NOMO-1 treated with dmso at 0.1 percent for 144 hours (cell line): ENCODE measurements at regions not wholly inside any gene's neighbourhood (a gene's known extent, or its start where the extent isn't known, plus 50 kb on each side); places are given as distances from the start of the nearest gene placed in this dataset.

Experiments
- DNase-seq: peaks from one replicate; lab custom pipeline; 2025; ENCODE audit not compliant: unreplicated experiment; lab: John Stamatoyannopoulos, UW

DNA sequence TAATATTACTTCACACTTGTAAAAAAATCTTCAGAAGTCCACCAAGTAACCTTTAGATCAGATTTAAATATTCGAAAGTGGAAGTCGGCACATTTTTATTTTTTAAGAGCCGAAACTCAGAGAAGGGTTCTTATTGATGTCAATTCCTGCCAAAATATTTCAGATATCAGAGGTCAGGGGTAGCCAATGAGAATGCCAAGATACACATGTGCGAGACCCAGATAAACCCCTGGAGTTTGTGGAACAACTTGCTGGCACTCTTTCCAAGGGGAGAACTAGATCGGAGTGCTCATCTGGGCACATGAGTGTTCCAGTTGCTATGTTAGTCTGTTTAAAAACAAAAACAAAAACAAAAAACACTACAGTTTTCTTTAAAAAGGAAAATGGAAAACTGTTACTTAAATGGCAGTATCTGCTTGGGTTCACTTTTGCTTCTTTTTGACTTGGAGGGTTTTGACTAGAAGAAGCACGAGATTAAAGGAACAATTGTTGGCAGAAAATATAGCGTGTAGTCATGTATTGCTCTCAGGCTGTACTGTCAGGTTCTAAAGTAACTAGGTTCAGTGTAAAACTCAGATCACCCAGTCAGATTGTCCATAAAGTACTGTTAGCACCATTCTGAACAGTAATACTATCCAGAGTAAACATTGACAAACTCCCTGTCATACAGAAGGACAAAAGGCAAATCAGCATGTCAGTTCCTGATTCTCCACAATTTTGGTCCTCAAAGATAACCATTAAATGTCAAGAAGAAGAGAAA, 188.0 kb upstream of the PACRGL start:
- DNase-seq: no peak

DNA sequence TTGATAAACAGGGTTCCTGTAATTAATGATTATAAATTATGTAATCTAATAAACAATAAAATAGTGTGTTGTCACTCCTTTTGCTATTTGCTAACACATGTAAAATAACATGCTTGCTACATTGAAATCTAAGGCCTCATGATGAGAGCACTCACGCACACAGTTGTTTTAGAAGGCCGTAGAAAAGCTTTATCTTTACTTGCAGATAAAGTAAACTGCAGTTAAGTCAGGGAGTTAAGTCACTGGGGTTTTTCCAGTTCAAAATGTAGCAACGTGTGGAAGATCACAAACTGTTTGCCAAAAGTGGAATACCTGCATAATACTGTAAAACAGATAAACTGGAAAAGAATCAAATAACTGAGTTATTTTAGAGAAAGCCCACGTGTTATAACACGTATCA, 187.3 kb upstream of the PACRGL start:
- DNase-seq: no peak

DNA sequence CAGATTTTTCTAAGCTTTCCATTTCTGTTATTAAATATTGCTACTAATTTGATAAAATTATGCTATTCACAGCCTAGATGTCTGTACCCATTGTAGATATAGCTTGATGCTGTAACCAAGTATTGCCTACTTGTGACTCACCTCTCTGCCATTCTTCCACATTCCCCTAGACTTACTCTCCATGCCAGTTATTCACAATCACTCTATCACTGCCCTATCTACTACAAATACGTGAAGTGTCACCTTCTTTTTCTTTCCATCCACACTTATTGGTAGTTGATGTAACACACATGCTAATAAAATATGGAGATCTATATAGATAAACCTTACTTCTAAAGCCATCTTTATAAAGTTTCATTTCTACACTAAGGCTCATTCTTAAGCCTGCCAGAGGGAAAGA, 179.4 kb upstream of the PACRGL start:
- no peak for DNase-seq

DNA sequence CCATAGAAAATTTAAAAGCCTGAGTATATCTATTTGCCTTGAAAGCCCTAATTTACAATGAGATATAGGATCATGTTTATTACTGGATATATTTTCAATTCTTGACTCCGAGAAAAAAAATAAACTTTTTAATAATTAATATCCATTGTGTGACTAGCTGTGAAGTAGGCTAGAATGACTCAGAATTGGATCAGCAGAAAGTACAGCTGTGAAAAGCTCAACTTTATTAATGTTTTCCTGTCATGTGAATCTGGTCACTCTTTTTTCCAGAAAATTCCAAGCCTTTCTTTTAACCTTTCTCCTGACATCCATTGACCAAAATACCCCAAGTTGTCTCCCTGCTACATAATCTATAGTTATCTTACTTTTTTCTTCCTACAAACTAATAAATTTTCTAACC, 171.8 kb upstream of the PACRGL start:
- DNase-seq: no peak

GRCh38 chr4:20529691-20530090, 170.6 kb upstream of the PACRGL start:
- DNase-seq: no peak

GRCh38 chr4:20532116-20532790, 168.0 kb upstream of the PACRGL start:
- no peak for DNase-seq

GRCh38 chr4:20532871-20533870, 167.1 kb upstream of the PACRGL start:
- no peak for DNase-seq

GRCh38 chr4:20538905-20539304, 161.4 kb upstream of the PACRGL start:
- DNase-seq: no peak

GRCh38 chr4:20543131-20543530, 157.1 kb upstream of the PACRGL start:
- no peak for DNase-seq

DNA sequence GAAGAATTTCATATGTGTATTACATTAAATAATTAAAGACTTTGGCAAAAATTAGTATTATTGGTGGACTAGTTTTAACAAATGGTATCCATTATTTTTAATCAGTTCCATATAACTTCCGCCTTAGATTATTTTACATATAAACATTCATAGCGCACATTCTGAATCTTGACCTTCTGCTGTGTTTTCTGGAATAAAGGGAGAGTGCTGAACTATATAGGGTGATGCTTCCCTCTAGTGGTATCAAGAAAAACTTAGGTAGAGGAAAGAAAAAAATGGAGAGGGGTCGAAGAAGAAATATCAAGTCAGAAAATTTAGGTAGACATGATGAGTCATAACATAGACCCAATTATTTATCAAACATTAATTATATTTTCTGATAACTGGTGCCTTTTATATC, 155.6 kb upstream of the PACRGL start:
- no peak for DNase-seq

DNA sequence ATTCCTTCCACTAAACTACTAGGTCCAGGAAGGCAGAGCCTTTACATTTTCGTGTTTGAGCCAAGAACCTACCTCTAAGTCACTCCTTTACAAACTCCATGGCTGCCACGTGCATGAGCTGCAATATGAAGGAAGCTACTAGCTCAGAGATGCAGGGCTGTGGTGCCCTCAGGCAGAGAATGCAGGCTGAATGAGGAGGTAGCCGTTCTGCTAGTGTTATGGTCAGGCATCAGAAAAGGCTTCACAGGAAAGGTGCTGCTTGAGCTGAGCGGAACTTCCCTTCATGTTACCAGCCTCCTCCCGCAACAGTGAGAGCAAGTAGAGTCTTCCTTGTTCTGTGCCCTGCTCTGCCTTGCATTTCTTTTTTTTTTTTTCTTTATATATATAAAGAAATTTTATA, 148.3 kb upstream of the PACRGL start:
- no peak for DNase-seq

DNA sequence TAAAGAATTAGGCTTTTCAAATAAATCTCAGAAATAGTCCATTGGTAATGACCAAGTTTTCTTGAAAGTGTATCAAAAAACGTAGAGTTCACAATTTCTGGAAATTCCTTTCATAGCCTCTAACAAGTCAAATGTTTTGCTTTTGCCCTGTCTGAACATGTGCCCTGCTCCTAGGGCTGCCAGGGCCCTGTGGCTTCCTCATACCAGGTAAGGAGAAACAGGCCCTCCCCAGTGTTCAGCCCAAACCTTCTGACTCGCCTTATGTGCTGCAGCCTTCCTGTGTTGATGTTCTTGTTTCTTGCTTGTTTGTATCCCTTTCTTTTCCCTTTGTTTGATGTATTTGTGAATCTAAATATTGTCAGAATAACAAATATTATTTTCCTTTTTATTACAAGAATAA, 146.1 kb upstream of the PACRGL start:
- DNase-seq: no peak

DNA sequence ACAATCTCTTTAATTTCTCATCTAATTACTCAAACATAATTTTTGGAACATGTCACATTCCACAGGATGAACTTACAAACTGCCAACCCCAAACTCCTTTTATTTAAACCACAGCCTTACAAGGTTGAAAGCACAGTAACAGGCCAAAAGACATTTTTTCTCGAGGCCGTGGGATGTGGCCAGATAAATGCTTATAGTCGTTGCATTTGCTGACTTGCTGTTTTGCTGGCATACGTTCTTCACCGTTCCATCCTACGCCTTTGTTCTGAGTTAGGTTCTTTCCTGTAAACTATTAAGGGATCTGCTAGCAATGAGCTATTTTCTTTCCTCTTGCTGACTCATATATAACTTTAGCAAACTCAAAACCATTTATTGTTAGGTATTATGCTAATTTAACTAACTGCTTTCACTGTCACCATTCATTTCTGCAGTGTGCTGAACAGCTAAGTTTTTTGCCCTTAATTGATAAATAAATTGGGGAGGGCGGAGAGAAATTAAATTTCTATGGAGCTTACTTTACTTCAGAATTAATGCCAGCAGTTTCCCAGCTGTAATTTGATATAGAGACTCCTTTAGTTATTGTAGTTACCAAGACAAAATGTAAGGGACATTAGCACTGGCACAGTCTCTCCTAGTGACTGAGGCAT, 135.1 kb upstream of the PACRGL start:
- no peak for DNase-seq

GRCh38 chr4:20570981-20571715, 129.1 kb upstream of the PACRGL start:
- DNase-seq: peak; percentile 0

GRCh38 chr4:20572976-20573375, 127.3 kb upstream of the PACRGL start:
- no peak for DNase-seq

GRCh38 chr4:20574986-20575385, 125.3 kb upstream of the PACRGL start:
- no peak for DNase-seq

DNA sequence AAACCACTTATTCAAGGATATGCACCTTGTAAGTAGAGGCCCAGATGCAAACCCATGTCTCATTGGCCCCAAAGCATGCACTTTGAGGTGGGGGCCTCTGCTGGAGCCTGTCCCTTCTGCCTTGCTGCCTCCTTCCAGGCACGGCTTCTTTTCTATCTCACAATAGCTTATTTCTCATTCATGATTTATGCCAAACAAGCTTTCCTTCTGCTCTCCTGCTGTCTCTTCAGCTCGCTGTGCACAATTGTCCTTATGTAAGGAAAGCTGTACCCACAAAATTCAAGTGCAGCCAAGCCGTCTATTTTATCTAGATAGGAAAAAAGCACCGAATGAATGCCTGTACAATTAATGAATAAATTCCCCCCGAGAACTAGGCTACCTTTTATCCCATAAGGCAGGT, 124.8 kb upstream of the PACRGL start:
- no peak for DNase-seq

DNA sequence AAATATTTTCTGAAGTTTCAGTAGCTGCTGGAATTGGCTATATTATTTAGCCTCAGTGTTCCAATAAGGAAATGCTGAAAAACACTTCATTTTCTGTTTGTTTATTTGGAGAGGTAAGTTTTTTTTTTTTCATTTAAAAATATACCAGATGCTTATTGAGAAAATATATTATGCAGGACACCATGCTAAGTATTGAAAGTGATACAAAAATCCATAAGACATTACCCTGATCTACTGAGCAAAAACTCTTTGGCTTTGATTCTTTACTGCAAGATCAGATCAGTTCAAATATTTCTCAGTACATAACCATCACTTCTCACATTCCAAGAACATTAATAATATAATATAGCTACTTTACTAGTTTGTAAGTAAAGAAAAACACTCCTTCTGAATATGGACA, 123.4 kb upstream of the PACRGL start:
- DNase-seq: no peak

- no peak for DNase-seq
These were observed 122.6 kb upstream of the PACRGL start for GRCh38 chr4:20577702-20578101.

GRCh38 chr4:20580907-20581306, 119.4 kb upstream of the PACRGL start:
- DNase-seq: no peak
